Right lobe of liver (tissue), 4 donors: ENCODE measurements at regions not wholly inside any gene's neighbourhood (a gene's known extent, or its start where the extent isn't known, plus 50 kb on each side); places are given as distances from the start of the nearest gene placed in this dataset.

Source experiments
- CTCF ChIP-seq, 4 donors: fragments of 200-600 bp in 3 of 4; fragments of 450-650 bp in 1 of 4; IDR thresholded peaks; one replicate each; pipeline versions ENCODE4 v1.5.1 to v1.8.0; 2016 to 2022; ENCODE audit warnings: antibody characterized with exemption in 4 of 4, mild to moderate bottlenecking in 2 of 4
- POLR2A ChIP-seq: fragments of 450-650 bp; IDR thresholded peaks from one replicate; pipeline ENCODE4 v1.6.1; 2017; ENCODE audit warnings: antibody characterized with exemption, mild to moderate bottlenecking
- donor health status: DM: no; HTN: no; CAD: no.
- donor health status: DM: no; HTN: no; CAD: no.
- donor health status: DM: no; HTN: yes; CAD: no.

- TF ChIP-seq POLR2A (no peak), CTCF (IDR thresholded peaks at IDR 0.05) (no peak)
These were observed 211.4 kb upstream of the CCDC150 start for GRCh38 chr2:196427986-196428634.
